ENCODE measurements at regions not wholly inside any gene's neighbourhood (a gene's known extent, or its start where the extent isn't known, plus 50 kb on each side); places are given as distances from the start of the nearest gene placed in this dataset.

- no peaks in the 10 kb centered on the region for H3F3A ChIP-seq (ENCODE audit: low read depth)
- H3K36me3 ChIP-seq (ENCODE audit: insufficient read depth, low read length), result no peaks in the 10 kb centered on the region
- no peak overlapping the region for H3K4me2 ChIP-seq (ENCODE audit: low read depth, low read length, poor library complexity, severe bottlenecking)
- H3K9ac ChIP-seq (ENCODE audit: low read depth, low read length, poor library complexity, severe bottlenecking), result no peak overlapping the region
- no peaks in the 10 kb centered on the region for H3K79me2 ChIP-seq (ENCODE audit: insufficient read depth, low read length)
- no peaks in the 10 kb centered on the region for H3K9me2 ChIP-seq (replicated peaks; ENCODE audit: low read depth, low read length)
- H3K4me3 ChIP-seq (ENCODE audit: low read length, poor library complexity, severe bottlenecking), result no peak overlapping the region
- no peak overlapping the region for H2AFZ ChIP-seq (ENCODE audit: low read length)
- no peaks in the 10 kb centered on the region for H4K20me1 ChIP-seq (ENCODE audit: insufficient read depth, low read length, poor library complexity, severe bottlenecking)
- TF ChIP-seq, protein P1, sequence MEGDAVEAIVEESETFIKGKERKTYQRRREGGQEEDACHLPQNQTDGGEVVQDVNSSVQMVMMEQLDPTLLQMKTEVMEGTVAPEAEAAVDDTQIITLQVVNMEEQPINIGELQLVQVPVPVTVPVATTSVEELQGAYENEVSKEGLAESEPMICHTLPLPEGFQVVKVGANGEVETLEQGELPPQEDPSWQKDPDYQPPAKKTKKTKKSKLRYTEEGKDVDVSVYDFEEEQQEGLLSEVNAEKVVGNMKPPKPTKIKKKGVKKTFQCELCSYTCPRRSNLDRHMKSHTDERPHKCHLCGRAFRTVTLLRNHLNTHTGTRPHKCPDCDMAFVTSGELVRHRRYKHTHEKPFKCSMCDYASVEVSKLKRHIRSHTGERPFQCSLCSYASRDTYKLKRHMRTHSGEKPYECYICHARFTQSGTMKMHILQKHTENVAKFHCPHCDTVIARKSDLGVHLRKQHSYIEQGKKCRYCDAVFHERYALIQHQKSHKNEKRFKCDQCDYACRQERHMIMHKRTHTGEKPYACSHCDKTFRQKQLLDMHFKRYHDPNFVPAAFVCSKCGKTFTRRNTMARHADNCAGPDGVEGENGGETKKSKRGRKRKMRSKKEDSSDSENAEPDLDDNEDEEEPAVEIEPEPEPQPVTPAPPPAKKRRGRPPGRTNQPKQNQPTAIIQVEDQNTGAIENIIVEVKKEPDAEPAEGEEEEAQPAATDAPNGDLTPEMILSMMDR (conservative IDR thresholded peaks at IDR 0.05; ENCODE audit: low read length), result no peak
- no peak for TF ChIP-seq EZH2phosphoT487 (IDR thresholded peaks at IDR 0.05; ENCODE audit: borderline replicate concordance)
- H3K9me3 ChIP-seq (ENCODE audit: insufficient read depth, low read depth, low read length), result no peaks in the 10 kb centered on the region
- H3K27me3 ChIP-seq (ENCODE audit: insufficient read depth, low read length, poor library complexity, severe bottlenecking), result no peaks in the 10 kb centered on the region
- no peaks in the 10 kb centered on the region for H3K4me1 ChIP-seq (ENCODE audit: insufficient read depth, low read length, poor library complexity, severe bottlenecking)
These were observed 98.0 kb upstream of the SLC24A3 start for GRCh38 chr20:19114410-19114809.

GRCh38 chr20:19115581-19115980 is 96.9 kb upstream of the SLC24A3 start:
- H3K4me1 ChIP-seq (ENCODE audit: insufficient read depth, low read length, poor library complexity, severe bottlenecking), result no peaks in the 10 kb centered on the region
- no peak overlapping the region for H3K9ac ChIP-seq (ENCODE audit: low read depth, low read length, poor library complexity, severe bottlenecking)
- no peaks in the 10 kb centered on the region for H4K20me1 ChIP-seq (ENCODE audit: insufficient read depth, low read length, poor library complexity, severe bottlenecking)
- no peaks in the 10 kb centered on the region for H3K27me3 ChIP-seq (ENCODE audit: insufficient read depth, low read length, poor library complexity, severe bottlenecking)
- H3K36me3 ChIP-seq (ENCODE audit: insufficient read depth, low read length), result no peaks in the 10 kb centered on the region
- H3K4me2 ChIP-seq (ENCODE audit: low read depth, low read length, poor library complexity, severe bottlenecking), result no peak overlapping the region
- TF ChIP-seq EZH2phosphoT487 (IDR thresholded peaks at IDR 0.05; ENCODE audit: borderline replicate concordance), result no peak
- TF ChIP-seq, protein P1 (conservative IDR thresholded peaks at IDR 0.05; ENCODE audit: low read length), result no peak
- H2AFZ ChIP-seq (ENCODE audit: low read length), result no peak overlapping the region
- no peaks in the 10 kb centered on the region for H3K9me2 ChIP-seq (replicated peaks; ENCODE audit: low read depth, low read length)
- no peak overlapping the region for H3K4me3 ChIP-seq (ENCODE audit: low read length, poor library complexity, severe bottlenecking)
- no peaks in the 10 kb centered on the region for H3K9me3 ChIP-seq (ENCODE audit: insufficient read depth, low read depth, low read length)
- H3K79me2 ChIP-seq (ENCODE audit: insufficient read depth, low read length), result no peaks in the 10 kb centered on the region
- no peaks in the 10 kb centered on the region for H3F3A ChIP-seq (ENCODE audit: low read depth)

DNA sequence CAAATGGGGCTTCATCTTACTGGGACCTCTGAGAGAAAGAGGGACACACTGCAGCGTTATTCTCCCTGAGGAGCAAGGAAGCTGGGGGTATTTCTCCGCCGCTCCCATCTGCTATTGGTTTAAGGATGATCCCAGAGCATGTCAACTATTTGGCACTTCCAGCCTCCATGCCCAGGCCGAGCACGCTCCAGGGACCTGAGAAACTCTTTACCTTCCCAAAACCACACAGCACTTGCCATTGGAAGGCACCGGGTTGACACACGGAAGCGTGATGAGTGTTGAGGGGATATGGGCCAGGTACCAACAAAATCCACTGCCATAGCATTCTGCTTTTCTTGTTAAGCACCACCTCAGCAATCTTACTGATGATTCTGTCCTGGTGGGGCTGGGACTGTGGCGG is 92.4 kb upstream of the SLC24A3 start:
- no peaks in the 10 kb centered on the region for H3K9me2 ChIP-seq (replicated peaks; ENCODE audit: low read depth, low read length)
- no peak for TF ChIP-seq EZH2phosphoT487 (IDR thresholded peaks at IDR 0.05; ENCODE audit: borderline replicate concordance)
- TF ChIP-seq, protein P1 (conservative IDR thresholded peaks at IDR 0.05; ENCODE audit: low read length), result no peak
- no peak overlapping the region for H3K9ac ChIP-seq (ENCODE audit: low read depth, low read length, poor library complexity, severe bottlenecking)
- no peaks in the 10 kb centered on the region for H3K36me3 ChIP-seq (ENCODE audit: insufficient read depth, low read length)
- H4K20me1 ChIP-seq (ENCODE audit: insufficient read depth, low read length, poor library complexity, severe bottlenecking), result no peaks in the 10 kb centered on the region
- H2AFZ ChIP-seq (ENCODE audit: low read length), result no peak overlapping the region
- H3F3A ChIP-seq (ENCODE audit: low read depth), result no peaks in the 10 kb centered on the region
- H3K9me3 ChIP-seq (ENCODE audit: insufficient read depth, low read depth, low read length), result no peaks in the 10 kb centered on the region
- H3K27me3 ChIP-seq (ENCODE audit: insufficient read depth, low read length, poor library complexity, severe bottlenecking), result no peaks in the 10 kb centered on the region
- H3K4me1 ChIP-seq (ENCODE audit: insufficient read depth, low read length, poor library complexity, severe bottlenecking), result no peaks in the 10 kb centered on the region
- no peaks in the 10 kb centered on the region for H3K79me2 ChIP-seq (ENCODE audit: insufficient read depth, low read length)
- H3K4me3 ChIP-seq (ENCODE audit: low read length, poor library complexity, severe bottlenecking), result no peak overlapping the region
- H3K4me2 ChIP-seq (ENCODE audit: low read depth, low read length, poor library complexity, severe bottlenecking), result no peak overlapping the region

Data from Loucy (cell line).